Lower leg skin (tissue), 3 donors: ENCODE measurements at regions not wholly inside any gene's neighbourhood (a gene's known extent, or its start where the extent isn't known, plus 50 kb on each side); places are given as distances from the start of the nearest gene placed in this dataset.

Experiments
- POLR2A ChIP-seq, 2 donors: fragments of 450-650 bp; IDR thresholded peaks; one replicate each; pipeline ENCODE4 v1.6.1; 2016 to 2017; ENCODE audit warnings: antibody characterized with exemption in 2 of 2, mild to moderate bottlenecking in 1 of 2, moderate library complexity in 1 of 2
- TF ChIP-seq, protein P1 (sequence below), 3 donors: fragments of 450-650 bp; IDR thresholded peaks; one replicate each; pipeline ENCODE4 v1.5.1; 2016; ENCODE audit warnings: antibody characterized with exemption in 3 of 3, mild to moderate bottlenecking in 3 of 3, moderate library complexity in 2 of 3

DNA sequence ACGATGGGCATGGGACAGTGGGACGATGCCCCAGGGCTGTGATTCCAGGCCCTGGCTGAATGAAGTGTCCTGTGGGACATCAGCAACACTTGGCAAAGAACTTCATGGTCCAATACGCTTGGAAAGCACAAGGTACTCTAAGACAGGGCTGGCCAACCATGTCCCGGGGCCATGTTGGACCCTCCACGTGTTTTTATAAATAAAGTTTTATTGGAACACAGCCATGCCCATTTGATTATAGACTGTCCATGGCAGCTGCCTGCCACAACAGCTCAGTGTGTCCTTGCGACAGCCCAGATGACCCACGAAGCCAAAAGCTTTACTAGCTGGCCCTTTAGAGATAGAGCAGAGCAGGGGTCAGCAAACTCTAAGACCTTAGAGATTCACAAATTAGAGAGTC is 282.1 kb downstream of the C16orf95 start:
- no peak for TF ChIP-seq POLR2A (IDR thresholded peaks at IDR 0.05)
- TF ChIP-seq, protein P1, sequence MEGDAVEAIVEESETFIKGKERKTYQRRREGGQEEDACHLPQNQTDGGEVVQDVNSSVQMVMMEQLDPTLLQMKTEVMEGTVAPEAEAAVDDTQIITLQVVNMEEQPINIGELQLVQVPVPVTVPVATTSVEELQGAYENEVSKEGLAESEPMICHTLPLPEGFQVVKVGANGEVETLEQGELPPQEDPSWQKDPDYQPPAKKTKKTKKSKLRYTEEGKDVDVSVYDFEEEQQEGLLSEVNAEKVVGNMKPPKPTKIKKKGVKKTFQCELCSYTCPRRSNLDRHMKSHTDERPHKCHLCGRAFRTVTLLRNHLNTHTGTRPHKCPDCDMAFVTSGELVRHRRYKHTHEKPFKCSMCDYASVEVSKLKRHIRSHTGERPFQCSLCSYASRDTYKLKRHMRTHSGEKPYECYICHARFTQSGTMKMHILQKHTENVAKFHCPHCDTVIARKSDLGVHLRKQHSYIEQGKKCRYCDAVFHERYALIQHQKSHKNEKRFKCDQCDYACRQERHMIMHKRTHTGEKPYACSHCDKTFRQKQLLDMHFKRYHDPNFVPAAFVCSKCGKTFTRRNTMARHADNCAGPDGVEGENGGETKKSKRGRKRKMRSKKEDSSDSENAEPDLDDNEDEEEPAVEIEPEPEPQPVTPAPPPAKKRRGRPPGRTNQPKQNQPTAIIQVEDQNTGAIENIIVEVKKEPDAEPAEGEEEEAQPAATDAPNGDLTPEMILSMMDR (IDR thresholded peaks at IDR 0.05): no peak
